Femur (tissue), 1 donor: ENCODE measurements at regions not wholly inside any gene's neighbourhood (a gene's known extent, or its start where the extent isn't known, plus 50 kb on each side); places are given as distances from the start of the nearest gene placed in this dataset.

ENCODE experiments used
- DNase-seq: peaks from one replicate; pipeline ENCODE4 v3.0.0-alpha.2; 2017

GRCh38 chr5:61689153-61689846, 357.2 kb downstream of the ZSWIM6 start:
- DNase-seq = no peak

GRCh38 chr5:61697809-61698558, 365.9 kb downstream of the ZSWIM6 start:
- DNase-seq = peak; percentile 44

GRCh38 chr5:61701877-61702602, 370.0 kb downstream of the ZSWIM6 start:
- peak; percentile 34 for DNase-seq

GRCh38 chr5:61702784-61703183, 370.7 kb downstream of the ZSWIM6 start:
- DNase-seq = no peak

GRCh38 chr5:61704289-61704688, 372.2 kb downstream of the ZSWIM6 start:
- no peak for DNase-seq

- DNase-seq = no peak
Observed at GRCh38 chr5:61706751-61707150, 374.7 kb downstream of the ZSWIM6 start.

- DNase-seq = no peak
Observed at GRCh38 chr5:61719124-61719523, 387.1 kb downstream of the ZSWIM6 start.

- no peak for DNase-seq
Observed at GRCh38 chr5:61720829-61721228, 388.8 kb downstream of the ZSWIM6 start.

- DNase-seq = no peak
Observed at GRCh38 chr5:61724102-61724501, 392.0 kb downstream of the ZSWIM6 start.

- no peak for DNase-seq
Observed at GRCh38 chr5:61728287-61728686, 396.2 kb downstream of the ZSWIM6 start.

- no peak for DNase-seq
Observed at GRCh38 chr5:61730866-61731265, 398.8 kb downstream of the ZSWIM6 start.

- no peak for DNase-seq
Observed at GRCh38 chr5:61731267-61731945, 399.3 kb downstream of the ZSWIM6 start.

- DNase-seq = no peak
Observed at GRCh38 chr5:61731946-61732314, 399.9 kb downstream of the ZSWIM6 start.

GRCh38 chr5:61732369-61732768, 400.3 kb downstream of the ZSWIM6 start:
- DNase-seq = no peak

- no peak for DNase-seq
Observed at GRCh38 chr5:61732796-61733195, 400.7 kb downstream of the ZSWIM6 start.

- DNase-seq = no peak
Observed at GRCh38 chr5:61734001-61734400, 401.9 kb downstream of the ZSWIM6 start.

GRCh38 chr5:61734966-61735365, 402.9 kb downstream of the ZSWIM6 start:
- no peak for DNase-seq

- DNase-seq = no peak
Observed at GRCh38 chr5:61735531-61735930, 403.5 kb downstream of the ZSWIM6 start.

- no peak for DNase-seq
Observed at GRCh38 chr5:61735995-61736394, 403.9 kb downstream of the ZSWIM6 start.

- DNase-seq = no peak
Observed at GRCh38 chr5:61737301-61737963, 405.4 kb downstream of the ZSWIM6 start.

GRCh38 chr5:61737964-61738340, 405.9 kb downstream of the ZSWIM6 start:
- no peak for DNase-seq

- no peak for DNase-seq
Observed at GRCh38 chr5:61738446-61738845, 406.4 kb downstream of the ZSWIM6 start.
